ENCODE measurements at regions not wholly inside any gene's neighbourhood (a gene's known extent, or its start where the extent isn't known, plus 50 kb on each side); places are given as distances from the start of the nearest gene placed in this dataset.
"Not testable (repeated sequence)": the region's sequence is repeated elsewhere in the genome, so short reads cannot be mapped to it uniquely, and the experiment has no call there.

GRCh38 chr3:153221748-153222162 lies 59.7 kb downstream of the RAP2B start:
- Histone ChIP-seq H3K4me3 (ENCODE audit: low read depth, low read length, poor library complexity, severe bottlenecking) (no peak overlapping the region), H3K4me2 (ENCODE audit: low read length) (no peak overlapping the region), H3K9me3 (ENCODE audit: low read length) (no peaks in the 10 kb centered on the region), H3K4me1 (ENCODE audit: insufficient read depth, low read length, poor library complexity, severe bottlenecking) (no peaks in the 10 kb centered on the region), H3K36me3 (ENCODE audit: insufficient read depth, low read length) (no peaks in the 10 kb centered on the region), H2AFZ (ENCODE audit: low read length) (no peak overlapping the region), H4K20me1 (ENCODE audit: insufficient read depth, low read length) (no peaks in the 10 kb centered on the region), H3K27ac (ENCODE audit: low read depth, low read length, poor library complexity, severe bottlenecking) (no peak overlapping the region), H3K9me2 (ENCODE audit: insufficient read depth, low read length) (no peaks in the 10 kb centered on the region), H3K79me2 (ENCODE audit: insufficient read depth, low read depth, low read length) (no peaks in the 10 kb centered on the region)
- no TSS peak for BruUV-seq (replicated peaks)
- TF ChIP-seq CTCF (conservative IDR thresholded peaks at IDR 0.05; ENCODE audit: low read length) (no peak), EZH2phosphoT487 (IDR thresholded peaks at IDR 0.05; ENCODE audit: borderline replicate concordance, low read depth, low read length) (no peak)
- ChIA-PET CTCF (ENCODE audit: unreplicated experiment) (no interaction called here), POLR2A (no interaction called here)
- intact Hi-C loops (cut with micrococcal nuclease; ENCODE audit: unreplicated experiment): no loop called here
- no peak for DNase-seq (ENCODE audit: low spot score)

- H3K79me2 ChIP-seq (ENCODE audit: insufficient read depth, low read depth, low read length); intact Hi-C loops (cut with micrococcal nuclease; ENCODE audit: unreplicated experiment); BruUV-seq (replicated peaks); H3K27ac ChIP-seq (ENCODE audit: low read depth, low read length, poor library complexity, severe bottlenecking); H3K4me3 ChIP-seq (ENCODE audit: low read depth, low read length, poor library complexity, severe bottlenecking); H3K36me3 ChIP-seq (ENCODE audit: insufficient read depth, low read length); CTCF ChIA-PET (ENCODE audit: unreplicated experiment); H2AFZ ChIP-seq (ENCODE audit: low read length); POLR2A ChIA-PET; H3K4me2 ChIP-seq (ENCODE audit: low read length); H4K20me1 ChIP-seq (ENCODE audit: insufficient read depth, low read length); H3K4me1 ChIP-seq (ENCODE audit: insufficient read depth, low read length, poor library complexity, severe bottlenecking); H3K9me2 ChIP-seq (ENCODE audit: insufficient read depth, low read length); DNase-seq (ENCODE audit: low spot score); H3K9me3 ChIP-seq (ENCODE audit: low read length): not testable (repeated sequence)
Measured at GRCh38 chr3:153226877-153227276, 64.9 kb downstream of the RAP2B start.

- H4K20me1 ChIP-seq (ENCODE audit: insufficient read depth, low read length); CTCF ChIA-PET (ENCODE audit: unreplicated experiment); H2AFZ ChIP-seq (ENCODE audit: low read length); BruUV-seq (replicated peaks); H3K4me3 ChIP-seq (ENCODE audit: low read depth, low read length, poor library complexity, severe bottlenecking); H3K4me1 ChIP-seq (ENCODE audit: insufficient read depth, low read length, poor library complexity, severe bottlenecking); H3K9me3 ChIP-seq (ENCODE audit: low read length); POLR2A ChIA-PET; H3K36me3 ChIP-seq (ENCODE audit: insufficient read depth, low read length); H3K4me2 ChIP-seq (ENCODE audit: low read length); intact Hi-C loops (cut with micrococcal nuclease; ENCODE audit: unreplicated experiment); H3K79me2 ChIP-seq (ENCODE audit: insufficient read depth, low read depth, low read length); H3K27ac ChIP-seq (ENCODE audit: low read depth, low read length, poor library complexity, severe bottlenecking); DNase-seq (ENCODE audit: low spot score); H3K9me2 ChIP-seq (ENCODE audit: insufficient read depth, low read length): not testable (repeated sequence)
Measured at GRCh38 chr3:153230427-153230826, 68.4 kb downstream of the RAP2B start.

- H2AFZ ChIP-seq (ENCODE audit: low read length); H4K20me1 ChIP-seq (ENCODE audit: insufficient read depth, low read length); DNase-seq (ENCODE audit: low spot score); H3K4me2 ChIP-seq (ENCODE audit: low read length); H3K27ac ChIP-seq (ENCODE audit: low read depth, low read length, poor library complexity, severe bottlenecking); H3K9me2 ChIP-seq (ENCODE audit: insufficient read depth, low read length); intact Hi-C loops (cut with micrococcal nuclease; ENCODE audit: unreplicated experiment); H3K36me3 ChIP-seq (ENCODE audit: insufficient read depth, low read length); H3K9me3 ChIP-seq (ENCODE audit: low read length); CTCF ChIA-PET (ENCODE audit: unreplicated experiment); H3K4me1 ChIP-seq (ENCODE audit: insufficient read depth, low read length, poor library complexity, severe bottlenecking); BruUV-seq (replicated peaks); POLR2A ChIA-PET; H3K4me3 ChIP-seq (ENCODE audit: low read depth, low read length, poor library complexity, severe bottlenecking); H3K79me2 ChIP-seq (ENCODE audit: insufficient read depth, low read depth, low read length): not testable (repeated sequence)
Measured at GRCh38 chr3:153231245-153231644, 69.2 kb downstream of the RAP2B start.

- BruUV-seq (replicated peaks); DNase-seq (ENCODE audit: low spot score); H3K27ac ChIP-seq (ENCODE audit: low read depth, low read length, poor library complexity, severe bottlenecking); intact Hi-C loops (cut with micrococcal nuclease; ENCODE audit: unreplicated experiment); H3K9me3 ChIP-seq (ENCODE audit: low read length); H3K4me2 ChIP-seq (ENCODE audit: low read length); H4K20me1 ChIP-seq (ENCODE audit: insufficient read depth, low read length); H3K79me2 ChIP-seq (ENCODE audit: insufficient read depth, low read depth, low read length); H3K9me2 ChIP-seq (ENCODE audit: insufficient read depth, low read length); H2AFZ ChIP-seq (ENCODE audit: low read length); H3K4me1 ChIP-seq (ENCODE audit: insufficient read depth, low read length, poor library complexity, severe bottlenecking); CTCF ChIA-PET (ENCODE audit: unreplicated experiment); H3K36me3 ChIP-seq (ENCODE audit: insufficient read depth, low read length); H3K4me3 ChIP-seq (ENCODE audit: low read depth, low read length, poor library complexity, severe bottlenecking): not testable (repeated sequence)
- POLR2A ChIA-PET: interaction anchor here (0.7 kb wide), 1 partner anchor 55 kb away, joined by 3 read pairs; no protein-coding TSS in a partner anchor
Measured at GRCh38 chr3:153232050-153232752, 70.2 kb downstream of the RAP2B start.
